Caco-2 (cell line): ENCODE measurements at regions not wholly inside any gene's neighbourhood (a gene's known extent, or its start where the extent isn't known, plus 50 kb on each side); places are given as distances from the start of the nearest gene placed in this dataset.

Source experiments
- BruUV-seq: library from RNA; stranded (reverse); fragments of 400-500 nt; replicated peaks from 2 replicates; lab custom pipeline; 2021; lab: Mats Ljungman, UMichigan
- CTCF ChIA-PET: fragments of 300-600 bp; sonication (Branson Sonifier 250); formaldehyde crosslinking; loops from one replicate; lab custom pipeline; 2022; ENCODE audit warnings: antibody characterized with exemption; lab: Charles Lee
- POLR2A ChIA-PET: fragments of 300-600 bp; sonication (Branson Sonifier 250); formaldehyde crosslinking; loops from one replicate; lab custom pipeline; 2022; ENCODE audit warnings: antibody characterized with exemption; lab: Charles Lee
- DNase-seq, 2 experiments: peaks; one replicate each; pipeline versions ENCODE4 v3.0.0 to v3.0.0-alpha.2; 2020 to 2022
- H3K27me3 ChIP-seq: replicated peaks from 2 replicates; pipeline ENCODE4 v1.6.0; 2011; ENCODE audit warnings: low read length; ENCODE audit not compliant: control insufficient read depth, insufficient read depth
- H3K36me3 ChIP-seq: 2 replicates; pipeline ENCODE4 v1.5.1; 2011; ENCODE audit warnings: low read length; ENCODE audit not compliant: control insufficient read depth, insufficient read depth
- H3K4me1 ChIP-seq: fragments of 250-450 bp; sonication (Bioruptor Pico); 2 replicates; pipeline ENCODE4 v1.5.1; 2020; ENCODE audit warnings: mild to moderate bottlenecking
- H3K4me3 ChIP-seq: 2 replicates; pipeline ENCODE4 v1.5.1; 2011; ENCODE audit warnings: low read depth, mild to moderate bottlenecking, control low read depth, low read length
- H3K9me3 ChIP-seq: fragments of 250-450 bp; sonication (Bioruptor Pico); 2 replicates; pipeline ENCODE4 v1.5.1; 2020; ENCODE audit warnings: mild to moderate bottlenecking, moderate library complexity
- H3K27ac Mint-ChIP-seq: one replicate; pipeline ENCODE4 v1.8.0; 2022; ENCODE audit warnings: mixed read lengths; ENCODE audit not compliant: unreplicated experiment
- H3K27me3 Mint-ChIP-seq: one replicate; pipeline ENCODE4 v1.8.0; 2022; ENCODE audit warnings: mixed read lengths; ENCODE audit not compliant: insufficient read depth, unreplicated experiment
- H3K36me3 Mint-ChIP-seq: one replicate; pipeline ENCODE4 v1.8.0; 2022; ENCODE audit warnings: mild to moderate bottlenecking, mixed read lengths; ENCODE audit not compliant: insufficient read depth, unreplicated experiment
- H3K4me1 Mint-ChIP-seq: one replicate; pipeline ENCODE4 v1.8.0; 2022; ENCODE audit warnings: low read depth, mixed read lengths; ENCODE audit not compliant: unreplicated experiment
- H3K4me3 Mint-ChIP-seq: one replicate; pipeline ENCODE4 v1.8.0; 2022; ENCODE audit warnings: mild to moderate bottlenecking, moderate library complexity, mixed read lengths; ENCODE audit not compliant: unreplicated experiment
- H3K9me3 Mint-ChIP-seq: one replicate; pipeline ENCODE4 v1.8.0; 2022; ENCODE audit warnings: mixed read lengths; ENCODE audit not compliant: unreplicated experiment
- intact Hi-C: fragments of 100-400 bp; cut with micrococcal nuclease; formaldehyde crosslinking; loops from one replicate; pipeline ENCODE4 v1.10.0; 2022; ENCODE audit not compliant: unreplicated experiment
- TF ChIP-seq, protein P1 (sequence below), 2 experiments: fragments of 200-600 bp in 1 of 2; IDR thresholded peaks; 1 replicate in 1 of 2; 2 replicates in 1 of 2; pipeline versions ENCODE4 v1.5.1 to v1.8.0; 2011 to 2022; ENCODE audit warnings: antibody characterized with exemption in 1 of 2, control low read depth in 1 of 2, inconsistent platforms in 1 of 2, low read depth in 1 of 2, low read length in 1 of 2, mild to moderate bottlenecking in 1 of 2, moderate library complexity in 1 of 2; ENCODE audit not compliant: insufficient read depth in 1 of 2, severe bottlenecking in 1 of 2, unreplicated experiment in 1 of 2

DNA sequence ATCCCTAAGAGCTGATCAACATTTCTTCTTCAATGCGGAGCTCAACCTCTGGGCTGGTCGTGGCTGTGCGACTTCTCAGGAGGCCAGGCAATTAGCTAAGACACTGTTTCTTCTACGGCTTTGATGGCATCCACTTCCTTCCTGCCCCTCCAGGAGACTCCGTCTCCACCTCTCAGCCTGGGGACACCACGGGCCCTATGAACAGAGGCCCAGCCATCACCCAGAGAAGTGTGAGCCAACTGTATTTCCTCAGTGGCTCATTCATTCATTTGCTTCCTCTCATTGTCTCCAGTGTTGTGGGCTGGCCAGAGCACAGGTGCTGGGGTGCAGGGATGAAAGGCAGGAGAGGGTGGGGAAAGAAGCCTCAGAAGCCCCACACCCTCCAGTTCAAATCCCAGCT lies 51.8 kb upstream of the APCDD1L start:
- no peaks in the 10 kb centered on the region for H3K36me3 ChIP-seq
- no peaks in the 10 kb centered on the region for H3K27me3 ChIP-seq
- ChIA-PET CTCF (no interaction called here), POLR2A (no interaction called here)
- Mint-ChIP-seq H3K9me3 (no peaks in the 10 kb centered on the region), H3K27ac (no peak overlapping the region), H3K4me3 (no peak overlapping the region), H3K4me1 (peaks cover 12% of the 10 kb centered on the region), H3K36me3 (no peaks in the 10 kb centered on the region), H3K27me3 (no peaks in the 10 kb centered on the region)
- H3K9me3 ChIP-seq: 0 out of 2 replicates have a peak, but pooled peaks cover 5% of the 10 kb centered on the region
- no peak for DNase-seq
- H3K4me3 ChIP-seq: no peak overlapping the region
- intact Hi-C loops: no loop called here
- BruUV-seq: no TSS peak
- peaks cover 26% of the 10 kb centered on the region for H3K4me1 ChIP-seq
- TF ChIP-seq, protein P1, sequence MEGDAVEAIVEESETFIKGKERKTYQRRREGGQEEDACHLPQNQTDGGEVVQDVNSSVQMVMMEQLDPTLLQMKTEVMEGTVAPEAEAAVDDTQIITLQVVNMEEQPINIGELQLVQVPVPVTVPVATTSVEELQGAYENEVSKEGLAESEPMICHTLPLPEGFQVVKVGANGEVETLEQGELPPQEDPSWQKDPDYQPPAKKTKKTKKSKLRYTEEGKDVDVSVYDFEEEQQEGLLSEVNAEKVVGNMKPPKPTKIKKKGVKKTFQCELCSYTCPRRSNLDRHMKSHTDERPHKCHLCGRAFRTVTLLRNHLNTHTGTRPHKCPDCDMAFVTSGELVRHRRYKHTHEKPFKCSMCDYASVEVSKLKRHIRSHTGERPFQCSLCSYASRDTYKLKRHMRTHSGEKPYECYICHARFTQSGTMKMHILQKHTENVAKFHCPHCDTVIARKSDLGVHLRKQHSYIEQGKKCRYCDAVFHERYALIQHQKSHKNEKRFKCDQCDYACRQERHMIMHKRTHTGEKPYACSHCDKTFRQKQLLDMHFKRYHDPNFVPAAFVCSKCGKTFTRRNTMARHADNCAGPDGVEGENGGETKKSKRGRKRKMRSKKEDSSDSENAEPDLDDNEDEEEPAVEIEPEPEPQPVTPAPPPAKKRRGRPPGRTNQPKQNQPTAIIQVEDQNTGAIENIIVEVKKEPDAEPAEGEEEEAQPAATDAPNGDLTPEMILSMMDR (IDR thresholded peaks at IDR 0.05; ENCODE audit: insufficient read depth in 1 of 2, low read depth in 1 of 2, low read length in 1 of 2, severe bottlenecking in 1 of 2, unreplicated experiment in 1 of 2): no peak

DNA sequence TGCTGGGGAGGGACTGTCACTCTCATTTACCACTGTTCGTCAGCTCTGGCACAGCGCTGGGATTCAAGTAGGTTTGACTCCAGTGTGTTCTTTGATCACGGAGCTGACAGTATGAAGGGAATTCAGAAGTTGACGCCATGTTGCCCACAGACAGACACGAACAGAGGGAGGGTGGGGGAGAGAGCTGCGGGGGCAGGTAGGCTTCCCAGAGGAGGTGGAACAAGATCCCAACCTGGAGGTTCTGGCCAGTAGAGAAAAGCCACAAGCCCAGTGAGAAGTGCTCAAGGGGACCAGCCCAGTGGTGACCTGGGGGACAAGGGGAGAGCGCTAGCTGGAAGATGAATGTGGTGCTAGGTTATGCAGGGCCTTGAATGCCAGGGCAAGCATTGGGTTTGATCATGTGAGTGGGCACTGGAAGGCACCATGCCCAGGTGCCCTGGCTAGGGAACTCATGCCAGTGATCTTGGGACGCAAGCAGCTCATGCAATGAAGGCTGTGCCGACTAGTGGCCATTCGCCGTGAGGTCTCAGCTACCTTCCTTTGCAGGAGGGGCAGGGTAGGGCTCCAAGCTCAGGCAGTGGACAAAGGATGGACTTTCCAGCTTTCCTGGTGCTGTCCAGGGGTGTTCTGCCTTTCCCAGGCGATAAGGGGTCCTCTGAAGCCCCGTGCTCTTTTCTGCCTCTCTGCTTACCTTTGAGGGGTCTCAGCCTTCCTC lies 50.4 kb upstream of the APCDD1L start:
- no peaks in the 10 kb centered on the region for H3K27me3 ChIP-seq
- no TSS peak for BruUV-seq
- no peak overlapping the region for H3K27ac Mint-ChIP-seq
- no peak overlapping the region for H3K4me3 Mint-ChIP-seq
- no peak overlapping the region for H3K4me3 ChIP-seq
- no peaks in the 10 kb centered on the region for H3K4me1 Mint-ChIP-seq
- no peaks in the 10 kb centered on the region for H3K36me3 Mint-ChIP-seq
- TF ChIP-seq, protein P1 (IDR thresholded peaks at IDR 0.05; ENCODE audit: insufficient read depth in 1 of 2, low read depth in 1 of 2, low read length in 1 of 2, severe bottlenecking in 1 of 2, unreplicated experiment in 1 of 2): no peak
- no peaks in the 10 kb centered on the region for H3K9me3 Mint-ChIP-seq
- intact Hi-C loops: no loop called here
- H3K4me1 ChIP-seq: peaks cover 15% of the 10 kb centered on the region
- H3K9me3 ChIP-seq: 0 out of 2 replicates have a peak, but pooled peaks cover 5% of the 10 kb centered on the region
- no peaks in the 10 kb centered on the region for H3K36me3 ChIP-seq
- ChIA-PET CTCF (interaction anchor here (0.7 kb wide), 1 partner anchor 68 kb away, joined by 3 read pairs; no protein-coding TSS in a partner anchor), POLR2A (no interaction called here)
- H3K27me3 Mint-ChIP-seq: no peaks in the 10 kb centered on the region
- no peak for DNase-seq
